Kidney epithelial cell (primary cell): ENCODE measurements at regions not wholly inside any gene's neighbourhood (a gene's known extent, or its start where the extent isn't known, plus 50 kb on each side); places are given as distances from the start of the nearest gene placed in this dataset.
"Not testable (repeated sequence)": the region's sequence is repeated elsewhere in the genome, so short reads cannot be mapped to it uniquely, and the experiment has no call there.

Source experiments
- DNase-seq: peaks from one replicate; pipeline ENCODE4 v3.0.0-alpha.2; 2010; ENCODE audit warnings: low read depth
- H3K27me3 ChIP-seq: 2 replicates; pipeline ENCODE4 v1.6.0; 2011; ENCODE audit warnings: low read length; ENCODE audit not compliant: control insufficient read depth, insufficient read depth
- H3K36me3 ChIP-seq: 2 replicates; pipeline ENCODE4 v1.5.1; 2011; ENCODE audit warnings: low read length; ENCODE audit not compliant: control insufficient read depth, insufficient read depth
- H3K4me3 ChIP-seq: 2 replicates; pipeline ENCODE4 v1.5.1; 2011; ENCODE audit warnings: low read depth, mild to moderate bottlenecking, control low read depth, low read length
- CTCF ChIP-seq: IDR thresholded peaks from 2 replicates; pipeline ENCODE4 v1.5.1; 2011; ENCODE audit warnings: mild to moderate bottlenecking, moderate library complexity, low read length, control low read depth, inconsistent platforms; ENCODE audit not compliant: insufficient read depth, poor library complexity, severe bottlenecking

- no peak for TF ChIP-seq CTCF
- Histone ChIP-seq H3K4me3 (no peak overlapping the region), H3K27me3 (no peaks in the 10 kb centered on the region), H3K36me3 (no peaks in the 10 kb centered on the region)
- DNase-seq, result no peak
Observed at GRCh38 chr19:28136796-28137195, 1076.2 kb downstream of the UQCRFS1 start.

- Histone ChIP-seq H3K36me3 (no peaks in the 10 kb centered on the region), H3K27me3 (no peaks in the 10 kb centered on the region), H3K4me3 (no peak overlapping the region)
- no peak for DNase-seq
- TF ChIP-seq CTCF, result no peak
Observed at GRCh38 chr19:28135825-28136224, 1077.1 kb downstream of the UQCRFS1 start.

GRCh38 chr19:28134311-28134710 lies 1078.6 kb downstream of the UQCRFS1 start:
- no peak overlapping the region for H3K4me3 ChIP-seq
- no peak for TF ChIP-seq CTCF
- H3K36me3 ChIP-seq, result no peaks in the 10 kb centered on the region
- no peaks in the 10 kb centered on the region for H3K27me3 ChIP-seq
- no peak for DNase-seq

GRCh38 chr19:28130881-28131280 lies 1082.1 kb downstream of the UQCRFS1 start:
- not testable (repeated sequence) for H3K4me3 ChIP-seq, H3K36me3 ChIP-seq, DNase-seq, H3K27me3 ChIP-seq

GRCh38 chr19:28130066-28130511 lies 1082.9 kb downstream of the UQCRFS1 start:
- no peaks in the 10 kb centered on the region for H3K27me3 ChIP-seq
- H3K36me3 ChIP-seq, result no peaks in the 10 kb centered on the region
- no peak for TF ChIP-seq CTCF
- DNase-seq, result no peak
- H3K4me3 ChIP-seq, result no peak overlapping the region

GRCh38 chr19:28128341-28128740 lies 1084.6 kb downstream of the UQCRFS1 start:
- Histone ChIP-seq H3K36me3 (no peaks in the 10 kb centered on the region), H3K27me3 (no peaks in the 10 kb centered on the region), H3K4me3 (no peak overlapping the region)
- TF ChIP-seq CTCF, result no peak
- no peak for DNase-seq
